H4 (cell line): ENCODE measurements at regions not wholly inside any gene's neighbourhood (a gene's known extent, or its start where the extent isn't known, plus 50 kb on each side); places are given as distances from the start of the nearest gene placed in this dataset.
A peak's percentile ranks its signal among the peaks of the same experiment; 100 is the strongest.
"Not testable (repeated sequence)": the region's sequence is repeated elsewhere in the genome, so short reads cannot be mapped to it uniquely, and the experiment has no call there.

Experiments used
- DNase-seq: peaks from one replicate; pipeline ENCODE4 v3.0.0-alpha.2; 2015; ENCODE audit warnings: low spot score

DNA sequence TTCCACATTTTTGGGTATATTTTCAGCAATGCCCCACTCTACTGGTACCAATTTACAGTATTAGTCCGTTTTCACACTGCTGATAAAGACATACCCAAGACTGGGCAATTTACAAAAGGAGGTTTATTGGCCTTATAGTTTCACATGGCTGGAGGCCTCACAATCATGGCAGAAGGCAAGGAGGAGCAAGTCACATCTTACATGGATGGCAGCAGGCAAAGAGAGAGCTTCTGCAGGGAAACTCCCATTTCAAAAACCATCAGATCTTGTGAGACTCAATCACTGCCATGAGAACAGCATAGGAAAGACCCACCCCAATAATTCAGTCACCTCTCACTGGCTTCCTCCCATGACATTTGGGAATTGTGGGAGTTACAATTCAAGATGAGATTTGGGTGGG, 722.9 kb downstream of the NTRK3 start:
- DNase-seq: not testable (repeated sequence)

DNA sequence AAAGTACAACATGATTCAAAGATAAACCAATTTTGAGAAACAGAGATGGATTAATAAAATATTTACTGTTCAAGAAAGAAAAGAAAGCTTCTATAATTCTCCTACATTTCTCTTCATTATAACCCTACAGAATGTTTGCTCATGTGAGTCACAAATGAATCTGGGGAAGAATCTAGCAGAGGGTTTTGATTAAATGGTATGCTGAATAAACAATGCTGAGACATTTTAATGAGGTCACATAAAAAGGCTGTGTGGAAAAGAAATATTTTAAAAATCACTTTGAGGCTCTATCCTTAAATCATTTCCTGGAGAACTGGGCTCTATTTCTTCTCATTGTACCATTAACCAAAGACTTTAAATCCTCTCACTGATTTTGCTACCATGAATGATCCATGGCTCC, 727.7 kb downstream of the NTRK3 start:
- no peak for DNase-seq

DNA sequence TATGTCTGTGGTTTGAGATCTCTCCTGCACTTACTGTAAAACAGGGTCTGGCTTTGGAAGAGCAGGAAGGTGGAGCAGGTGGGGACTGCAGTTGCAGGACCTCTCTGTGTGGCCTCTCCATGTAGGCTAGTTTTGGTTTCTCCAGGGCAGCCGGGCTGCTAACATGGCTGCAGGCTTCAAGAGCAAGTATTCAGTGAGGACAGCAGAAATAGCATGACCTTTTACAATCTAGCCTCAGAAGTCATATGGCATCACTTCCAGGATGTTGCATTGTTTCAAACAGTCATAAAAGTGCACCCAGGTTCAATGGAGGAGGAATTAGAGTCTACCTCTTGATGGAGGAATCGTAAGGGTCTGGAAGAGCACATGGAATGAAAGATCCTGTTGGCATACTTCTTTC, 728.7 kb downstream of the NTRK3 start:
- DNase-seq: no peak

DNA sequence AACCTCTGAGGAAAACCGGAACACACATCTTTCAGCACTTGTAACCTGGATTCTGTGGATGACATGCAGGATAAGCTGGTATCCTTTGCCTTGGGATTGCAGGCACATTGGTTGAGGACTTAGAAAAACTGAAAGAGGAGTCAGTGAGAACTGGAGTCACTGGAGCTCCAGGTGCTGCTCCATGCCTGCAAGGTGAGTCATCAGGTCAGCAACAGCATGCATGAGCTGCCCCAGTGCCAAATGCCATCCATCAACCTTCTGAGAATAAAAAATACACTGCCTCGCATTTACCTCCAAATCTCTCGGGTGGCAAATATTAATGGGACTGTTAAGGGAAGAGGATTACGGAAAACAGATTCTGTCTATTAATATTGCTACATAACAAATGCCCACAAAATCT, 729.1 kb downstream of the NTRK3 start:
- DNase-seq: peak; percentile 46

DNA sequence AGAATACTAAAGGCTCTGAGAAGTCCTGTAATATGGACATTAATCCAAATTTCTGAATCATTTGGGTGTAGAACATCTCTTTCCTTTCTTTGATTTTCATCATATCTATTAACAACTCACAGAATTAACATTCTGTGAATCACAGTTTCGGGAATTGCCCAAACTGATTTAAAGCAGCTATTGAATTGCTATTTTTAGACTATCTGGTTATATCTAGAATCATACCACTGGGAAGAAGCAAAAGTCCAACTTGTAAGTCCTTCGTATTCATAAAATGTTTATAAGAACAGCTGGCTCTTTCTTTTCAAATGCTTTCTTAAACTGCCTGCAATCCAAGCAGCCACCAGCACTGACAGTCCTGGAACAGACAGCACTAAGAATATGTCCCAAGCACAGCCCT, 733.0 kb downstream of the NTRK3 start:
- no peak for DNase-seq

DNA sequence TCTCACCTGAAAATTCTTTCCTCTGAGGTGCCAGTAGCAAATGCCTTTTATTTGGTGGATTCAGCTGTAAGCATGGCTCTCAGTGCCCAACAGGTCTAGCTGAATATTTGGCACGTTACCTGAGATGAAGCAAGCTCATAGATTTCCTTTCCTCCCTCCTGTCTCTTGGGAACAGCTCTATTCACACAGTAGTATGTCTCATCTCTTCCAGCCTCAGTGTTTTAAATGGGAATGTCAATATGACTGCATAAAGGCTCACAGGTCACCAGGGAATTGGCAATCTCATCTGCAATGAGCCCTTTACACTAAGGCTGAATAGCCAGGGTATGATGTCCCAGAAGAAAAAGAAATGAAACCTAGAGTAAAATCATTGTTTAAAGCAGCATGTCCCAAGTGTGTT, 733.5 kb downstream of the NTRK3 start:
- DNase-seq: no peak

DNA sequence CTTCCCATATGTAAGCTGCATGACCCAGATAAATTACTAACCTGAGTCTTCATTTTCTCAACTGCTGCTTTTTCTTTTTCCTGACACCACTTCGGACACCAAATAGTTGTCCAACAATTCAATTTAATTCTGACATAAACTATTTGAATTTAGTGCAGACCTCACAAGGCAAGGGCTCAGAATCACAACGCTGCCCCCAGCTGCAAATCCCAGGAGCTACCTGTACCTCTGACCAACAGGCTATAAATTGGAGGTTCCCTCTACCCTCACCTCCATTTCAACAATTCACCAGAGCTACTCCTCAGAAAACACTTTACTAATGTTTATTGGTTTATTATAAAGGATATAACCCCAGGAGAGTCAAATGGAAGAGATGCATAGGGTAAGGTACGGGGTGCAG, 737.6 kb downstream of the NTRK3 start:
- no peak for DNase-seq

DNA sequence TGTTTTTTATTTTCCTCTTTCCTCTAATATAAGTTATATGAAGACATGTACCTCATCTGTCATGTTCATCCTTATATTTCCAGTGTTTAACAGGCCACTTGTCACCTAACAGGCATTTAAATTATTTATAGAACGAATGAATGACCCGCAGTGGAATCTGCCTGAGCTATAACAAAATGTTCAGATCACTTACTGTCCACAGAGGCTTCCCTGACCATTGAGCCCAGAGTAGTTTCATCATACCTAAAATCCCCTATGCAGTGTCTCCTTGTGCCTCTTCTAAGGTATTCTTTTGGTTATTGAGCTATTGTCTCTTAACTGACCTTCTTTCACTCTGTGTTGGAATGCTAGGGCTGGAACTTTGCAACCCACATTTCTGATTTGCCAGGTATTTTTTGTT, 748.5 kb downstream of the NTRK3 start:
- DNase-seq: no peak

DNA sequence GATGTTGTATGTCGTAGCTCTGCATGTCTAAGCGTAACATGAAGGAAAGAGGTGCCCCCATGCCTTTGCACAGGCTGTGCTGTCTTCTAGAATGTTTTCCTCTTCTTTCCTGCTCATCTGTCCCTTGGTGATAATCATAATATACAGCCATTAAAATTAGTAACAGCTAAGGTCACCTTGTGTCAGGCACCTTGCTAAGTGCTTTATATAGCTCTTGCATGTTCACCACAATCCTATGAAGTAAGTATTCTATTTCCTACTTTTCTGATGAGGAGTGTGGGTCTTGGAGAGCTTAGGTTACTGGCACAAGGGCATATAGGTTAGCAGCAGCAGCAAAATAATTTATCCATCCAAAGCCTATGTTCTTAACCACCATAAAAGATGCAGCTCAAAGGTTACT, 754.4 kb downstream of the NTRK3 start:
- no peak for DNase-seq

DNA sequence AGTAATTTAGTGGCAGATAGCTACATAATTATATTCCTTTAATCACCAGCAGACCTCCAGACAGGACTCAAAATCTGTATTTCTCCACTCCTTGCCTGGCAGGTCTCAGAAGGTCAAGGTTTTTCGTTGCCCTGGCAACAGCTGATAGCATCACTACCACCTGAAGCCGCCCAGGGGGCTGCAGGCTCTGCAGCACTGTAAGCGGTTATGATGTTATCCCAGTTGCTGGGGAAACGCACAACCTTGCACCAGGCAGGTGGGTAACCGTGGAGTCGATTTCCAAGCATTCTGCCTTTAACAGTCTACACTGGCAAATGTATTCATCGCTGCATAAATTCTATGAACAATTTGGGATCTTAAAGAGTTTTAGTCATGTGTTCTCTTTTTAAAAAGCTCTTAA, 756.3 kb downstream of the NTRK3 start:
- no peak for DNase-seq

DNA sequence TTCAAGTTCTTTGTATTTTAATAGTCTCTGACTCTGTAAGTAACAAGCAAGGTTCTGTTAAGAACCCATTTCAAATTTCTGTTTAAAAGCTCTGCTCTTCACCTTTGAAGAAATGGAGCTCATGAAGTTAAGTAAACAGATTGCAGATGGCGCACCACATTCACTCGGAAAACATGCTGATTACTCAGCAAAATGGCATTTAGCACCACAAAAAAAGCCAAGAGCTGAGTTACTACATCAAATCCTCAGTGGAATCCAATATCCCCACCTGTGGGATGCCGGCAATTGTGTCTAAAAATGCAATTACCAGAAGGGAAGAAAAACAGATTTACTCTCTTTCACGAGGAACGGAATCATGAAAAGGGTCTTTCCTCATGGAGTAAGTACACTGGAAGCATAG, 758.0 kb downstream of the NTRK3 start:
- peak; percentile 57 for DNase-seq

DNA sequence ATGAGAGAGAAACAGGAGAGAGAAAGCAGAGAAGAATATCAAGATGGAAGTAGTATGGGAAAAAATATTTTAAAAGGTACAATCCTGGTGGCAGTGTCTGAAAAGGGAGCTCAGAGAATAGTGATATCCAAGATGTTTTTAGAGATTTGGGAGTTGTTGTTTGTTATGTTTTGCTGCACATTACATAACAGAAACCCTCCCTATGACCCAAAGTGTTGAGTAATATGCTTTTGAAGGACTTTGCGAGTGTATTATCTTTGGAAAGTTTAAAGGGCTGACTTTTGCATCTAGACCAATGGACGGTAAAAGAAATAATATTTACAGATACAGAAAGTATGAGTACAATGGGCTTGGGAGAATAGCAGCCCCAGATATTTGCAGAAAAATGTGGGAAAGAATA, 759.7 kb downstream of the NTRK3 start:
- DNase-seq: no peak

DNA sequence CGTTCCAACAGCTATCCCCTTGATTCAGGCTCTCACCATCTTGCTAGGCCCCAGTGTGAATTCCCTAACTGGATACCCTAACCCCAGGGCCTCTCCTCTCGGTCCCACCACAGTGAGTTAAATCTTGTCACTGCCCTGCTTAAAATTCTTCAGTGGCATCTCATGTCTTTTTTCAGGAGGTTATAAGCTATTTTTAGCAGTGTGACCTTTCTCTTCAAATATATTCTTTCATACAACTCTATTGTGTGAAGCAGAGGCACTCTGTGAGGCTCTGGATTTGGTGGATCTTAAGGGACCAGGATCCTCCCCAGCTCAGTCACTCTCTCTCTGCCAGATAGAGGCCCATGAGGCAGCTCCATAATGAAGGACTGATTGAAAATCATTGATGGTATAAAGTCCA, 760.4 kb downstream of the NTRK3 start:
- no peak for DNase-seq

DNA sequence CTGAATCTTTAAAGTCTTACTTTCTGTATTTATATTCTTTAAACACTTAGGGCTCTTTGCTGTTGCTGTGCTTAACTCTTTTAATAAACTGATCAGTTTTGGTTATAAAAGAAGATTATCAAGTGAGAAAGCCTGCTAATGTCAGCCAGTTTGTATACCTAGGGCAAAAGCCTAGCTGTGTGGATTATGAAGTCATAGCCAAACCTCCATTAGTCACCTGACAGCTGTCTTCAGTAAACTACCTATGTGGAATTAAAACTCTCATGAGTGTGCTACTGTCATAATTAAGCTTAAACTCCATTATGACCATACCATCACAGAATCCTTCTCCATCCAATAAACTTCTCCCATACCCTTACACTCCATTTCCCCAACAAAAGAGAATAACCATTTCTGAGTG, 762.7 kb downstream of the NTRK3 start:
- DNase-seq: no peak

DNA sequence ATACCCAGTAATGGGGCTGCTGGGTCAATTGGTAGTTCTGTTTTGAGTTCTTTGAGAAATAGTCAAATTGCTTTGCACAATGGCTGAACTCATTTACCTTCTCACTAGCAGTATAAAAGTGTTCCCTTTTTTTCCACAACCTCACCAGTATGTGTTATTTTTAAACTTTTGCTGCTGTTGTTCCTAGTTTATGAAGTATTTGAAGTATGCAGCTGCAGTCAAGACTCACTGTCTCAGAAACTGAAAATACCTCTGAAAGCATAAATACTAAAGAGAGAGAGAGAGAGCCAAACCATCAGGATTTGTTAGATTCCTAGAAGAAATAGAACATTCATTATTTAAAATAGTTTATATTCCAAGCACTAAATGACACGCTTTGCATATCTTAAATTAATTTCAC, 764.2 kb downstream of the NTRK3 start:
- DNase-seq: no peak

DNA sequence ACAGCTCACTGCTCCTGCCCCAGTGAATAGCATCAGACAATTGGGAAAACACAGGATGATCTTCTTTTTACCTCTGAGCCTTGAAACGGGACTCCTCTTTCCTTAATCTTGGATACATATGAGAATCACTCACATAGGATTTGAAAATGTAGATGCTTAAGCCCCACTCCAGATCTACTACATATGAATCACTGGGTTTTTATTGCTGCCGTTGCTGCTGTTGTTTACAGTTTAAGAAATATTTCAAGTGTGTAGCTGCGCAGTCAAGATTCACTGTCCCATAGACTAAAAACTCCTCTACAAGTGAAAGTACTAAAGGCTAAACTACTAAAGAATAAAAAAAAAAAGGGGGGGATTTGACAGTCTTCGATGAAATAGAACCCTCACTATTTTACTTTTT, 765.9 kb downstream of the NTRK3 start:
- DNase-seq: no peak

DNA sequence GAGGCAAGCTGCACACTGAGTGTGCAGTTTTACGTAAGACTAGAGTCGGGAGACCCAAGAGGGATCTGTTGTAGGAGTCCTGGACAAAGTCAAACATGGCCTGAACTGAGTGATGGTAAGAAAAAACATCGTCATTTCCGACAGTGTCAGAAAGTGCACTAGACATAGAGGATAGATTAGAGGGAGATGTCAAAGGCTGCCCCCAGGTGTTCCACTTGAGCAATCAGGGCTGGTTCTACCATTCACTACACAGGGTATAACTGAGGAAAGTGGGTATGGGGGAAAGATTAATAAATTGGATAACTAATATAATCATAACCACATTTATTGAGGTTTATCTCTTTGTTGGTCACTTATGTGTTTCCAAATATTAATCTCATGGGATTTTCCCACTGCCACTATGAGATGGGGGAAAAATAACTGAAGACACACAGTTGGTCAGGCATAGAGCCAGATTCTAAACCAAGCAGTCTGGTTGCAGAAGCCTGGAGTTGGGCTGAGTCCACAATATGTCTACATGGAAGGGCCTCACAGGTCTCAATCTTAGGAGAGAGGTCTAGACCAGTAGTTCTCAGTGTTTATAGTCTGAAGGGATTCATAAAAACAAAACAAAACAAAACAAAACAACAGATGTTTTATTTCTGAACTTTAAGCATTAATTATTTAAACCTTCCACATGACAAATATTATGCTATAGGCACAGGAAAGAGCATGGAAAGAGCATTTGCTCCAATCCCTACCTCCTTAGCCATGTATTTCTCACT, 766.5 kb downstream of the NTRK3 start:
- DNase-seq: no peak

DNA sequence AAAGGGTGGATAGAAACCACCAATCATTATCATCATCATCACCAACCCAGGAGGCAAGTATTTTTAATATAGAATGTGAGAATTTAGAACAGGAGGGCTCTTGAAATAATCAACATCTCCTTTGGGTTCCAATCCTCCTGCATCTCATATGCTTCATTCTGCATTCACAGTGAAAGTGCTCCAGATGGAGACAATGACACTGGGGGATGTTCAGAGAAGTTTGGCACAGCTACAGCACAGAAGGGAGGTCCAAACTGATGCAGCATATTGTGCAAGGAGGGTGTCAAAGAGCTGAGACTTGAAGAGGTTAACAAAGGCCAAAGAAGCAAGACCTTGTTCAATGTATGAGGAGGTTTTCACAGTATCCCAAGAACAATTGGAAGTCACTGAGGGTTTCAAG, 767.1 kb downstream of the NTRK3 start:
- DNase-seq: no peak

DNA sequence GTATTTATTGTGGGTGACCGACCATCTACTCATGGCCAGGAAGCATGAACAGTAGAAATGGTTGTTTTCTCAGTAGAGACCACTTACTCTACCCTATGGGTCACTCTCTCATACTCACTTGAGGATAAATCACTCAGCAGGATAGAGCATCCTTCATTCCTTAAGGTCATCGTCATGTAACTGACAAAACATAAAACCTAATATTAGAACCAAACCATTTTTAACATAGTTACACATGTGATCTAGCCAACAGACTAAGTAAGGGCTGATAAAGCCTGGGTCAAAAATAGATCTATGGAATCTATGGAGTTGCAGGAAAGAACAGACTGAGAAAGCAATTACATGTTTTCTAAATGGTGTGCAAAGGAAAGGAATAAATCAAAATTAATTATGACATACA, 769.1 kb downstream of the NTRK3 start:
- DNase-seq: no peak

DNA sequence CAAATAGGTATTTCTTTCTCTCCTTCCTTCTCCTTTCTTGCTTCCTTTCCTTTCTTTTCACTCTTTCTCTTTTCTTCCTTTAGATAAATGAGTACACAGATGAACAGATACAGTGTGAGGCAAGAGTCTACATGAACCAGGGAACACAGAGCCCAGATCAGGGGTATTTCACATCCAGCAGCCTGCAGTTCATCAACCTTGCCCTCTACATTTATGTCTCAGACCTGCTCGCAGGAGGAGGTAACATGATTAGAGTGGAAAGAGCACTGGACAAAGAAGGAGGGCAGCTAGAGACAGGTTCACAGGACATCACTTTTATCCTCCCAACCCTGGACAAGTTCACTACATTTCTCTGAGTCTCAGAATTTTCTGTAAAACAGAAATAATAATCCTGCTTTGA, 773.1 kb downstream of the NTRK3 start:
- DNase-seq: no peak

DNA sequence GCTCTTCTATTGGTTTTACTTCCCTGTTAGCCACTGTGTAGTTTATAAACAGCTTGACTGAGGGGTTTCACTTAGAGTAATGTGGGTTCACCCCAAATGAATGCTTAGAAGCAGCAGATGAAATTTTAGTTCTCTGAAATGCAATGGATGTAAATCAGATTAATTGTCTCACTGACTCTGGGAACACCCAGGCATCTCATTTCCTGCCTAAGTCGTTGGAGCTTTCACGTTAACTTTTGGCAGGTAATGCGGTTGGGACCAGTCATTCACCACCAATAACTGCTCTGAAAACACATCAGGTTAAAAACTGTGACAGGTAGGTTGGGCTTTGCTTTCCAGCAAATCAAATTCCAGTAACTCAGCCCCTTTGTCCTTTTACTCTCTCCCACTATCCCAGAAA, 775.4 kb downstream of the NTRK3 start:
- DNase-seq: no peak

DNA sequence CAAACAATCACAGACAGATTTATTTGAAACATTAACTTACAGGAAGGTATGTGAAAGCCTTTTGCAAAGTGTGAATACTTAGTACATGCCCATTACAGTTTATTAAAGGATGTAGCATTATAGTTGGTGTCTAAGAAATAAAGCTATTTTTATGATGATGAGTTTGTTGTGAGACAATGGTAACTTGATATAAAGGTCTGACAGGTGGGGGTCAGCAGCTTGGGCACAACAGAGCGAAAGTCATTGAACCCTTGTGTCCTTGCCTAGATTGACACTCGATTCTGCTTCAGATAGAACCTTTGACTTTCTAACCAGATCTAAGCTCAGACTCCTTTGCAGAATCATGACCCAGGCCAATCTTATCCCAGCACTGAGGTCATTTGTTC, 777.9 kb downstream of the NTRK3 start:
- DNase-seq: no peak

DNA sequence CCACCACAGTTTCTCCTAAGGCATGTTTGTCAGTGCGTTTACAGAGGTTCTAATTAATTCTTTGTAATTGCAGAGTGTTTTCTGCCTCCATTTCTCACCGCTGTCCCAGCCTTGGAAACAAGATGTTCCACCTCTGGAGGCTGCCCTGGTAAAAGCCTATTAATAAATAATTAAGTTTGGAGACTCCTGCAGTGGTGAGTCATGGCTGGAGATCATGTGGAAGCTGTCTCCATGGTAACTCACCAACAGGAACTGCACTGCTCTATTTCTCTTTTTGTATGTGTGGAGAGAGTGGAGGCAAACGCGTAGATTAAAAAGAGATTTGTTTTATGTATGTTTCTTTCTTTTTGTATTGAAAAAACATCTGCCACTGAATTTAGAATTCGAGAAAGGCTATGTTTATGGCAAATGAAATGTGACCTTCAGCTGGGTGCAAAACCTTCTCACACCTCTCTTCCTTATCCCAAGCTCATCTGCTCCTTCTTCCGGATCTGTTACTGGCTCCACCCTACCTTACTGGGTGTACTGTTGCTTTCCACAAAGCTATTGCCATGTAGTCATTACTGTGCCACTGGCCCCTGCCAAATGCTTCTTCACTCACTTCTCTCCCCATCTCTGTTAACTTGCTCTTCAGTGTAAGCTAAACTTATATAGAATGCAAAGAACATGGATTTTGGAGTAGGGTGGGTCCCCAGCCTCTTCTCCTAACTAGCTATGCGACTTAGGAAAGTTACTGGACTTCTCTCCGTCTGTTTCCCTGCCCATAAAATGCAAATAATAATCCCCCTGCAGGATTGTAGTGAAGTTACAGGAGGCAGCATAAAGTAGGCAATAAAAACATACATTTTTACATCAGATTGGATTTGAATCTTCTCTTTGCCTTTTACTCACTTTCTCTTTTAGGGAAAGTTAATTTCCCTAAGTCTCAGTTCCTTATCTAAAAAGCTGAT, 778.5 kb downstream of the NTRK3 start:
- DNase-seq: peak; percentile 76
